GM18499 (cell line): ENCODE measurements at regions not wholly inside any gene's neighbourhood (a gene's known extent, or its start where the extent isn't known, plus 50 kb on each side); places are given as distances from the start of the nearest gene placed in this dataset.

Source experiments
- ATAC-seq: cut with Tn5 transposase; IDR thresholded peaks from one replicate; pipeline ENCODE4 v1.9.1; 2021; ENCODE audit warnings: moderate number of reproducible peaks; ENCODE audit not compliant: insufficient read depth, unreplicated experiment

DNA sequence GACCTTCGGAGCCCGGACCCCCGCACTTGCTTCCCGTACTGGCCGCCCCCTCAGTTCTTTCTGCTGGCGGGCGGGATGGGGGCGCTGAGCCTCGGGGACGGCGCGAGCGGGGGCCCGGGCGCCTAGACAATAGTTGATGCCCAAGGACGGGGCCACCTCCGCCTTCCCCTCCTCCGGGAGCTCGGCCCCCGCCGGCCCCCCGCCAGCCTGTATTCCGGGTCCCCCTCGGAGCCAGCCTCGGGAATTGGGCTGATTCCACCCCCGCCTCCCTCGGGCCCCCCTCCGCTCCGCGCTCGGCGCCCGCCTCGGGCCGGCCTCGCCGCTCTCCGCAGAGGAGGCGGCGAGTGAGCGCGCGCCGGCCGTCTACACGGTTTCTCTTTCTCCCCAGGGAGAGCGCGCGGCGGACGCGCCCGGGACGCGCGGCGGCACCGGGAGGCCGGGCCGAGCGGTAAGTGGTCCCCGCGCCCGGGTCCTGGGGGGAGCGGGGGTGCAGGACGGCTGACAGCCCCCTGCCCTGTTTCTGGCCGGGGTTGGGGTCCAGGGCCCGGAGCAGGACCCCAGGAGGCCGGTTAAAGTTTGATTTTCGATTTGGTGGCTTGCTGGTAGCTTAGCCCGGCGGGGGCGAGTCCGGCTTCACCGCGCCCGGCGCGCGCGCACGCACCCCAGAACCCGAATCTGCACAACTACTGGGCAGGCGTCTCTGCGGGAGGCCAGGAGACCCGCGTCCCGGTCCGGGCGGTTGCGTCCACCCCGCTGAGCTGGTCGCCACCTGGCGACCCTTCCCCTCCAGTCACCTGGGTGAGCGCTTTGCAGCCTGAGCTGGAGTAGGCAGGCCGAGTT lies 413.7 kb downstream of the PCNX1 start:
- ATAC-seq: no peak

DNA sequence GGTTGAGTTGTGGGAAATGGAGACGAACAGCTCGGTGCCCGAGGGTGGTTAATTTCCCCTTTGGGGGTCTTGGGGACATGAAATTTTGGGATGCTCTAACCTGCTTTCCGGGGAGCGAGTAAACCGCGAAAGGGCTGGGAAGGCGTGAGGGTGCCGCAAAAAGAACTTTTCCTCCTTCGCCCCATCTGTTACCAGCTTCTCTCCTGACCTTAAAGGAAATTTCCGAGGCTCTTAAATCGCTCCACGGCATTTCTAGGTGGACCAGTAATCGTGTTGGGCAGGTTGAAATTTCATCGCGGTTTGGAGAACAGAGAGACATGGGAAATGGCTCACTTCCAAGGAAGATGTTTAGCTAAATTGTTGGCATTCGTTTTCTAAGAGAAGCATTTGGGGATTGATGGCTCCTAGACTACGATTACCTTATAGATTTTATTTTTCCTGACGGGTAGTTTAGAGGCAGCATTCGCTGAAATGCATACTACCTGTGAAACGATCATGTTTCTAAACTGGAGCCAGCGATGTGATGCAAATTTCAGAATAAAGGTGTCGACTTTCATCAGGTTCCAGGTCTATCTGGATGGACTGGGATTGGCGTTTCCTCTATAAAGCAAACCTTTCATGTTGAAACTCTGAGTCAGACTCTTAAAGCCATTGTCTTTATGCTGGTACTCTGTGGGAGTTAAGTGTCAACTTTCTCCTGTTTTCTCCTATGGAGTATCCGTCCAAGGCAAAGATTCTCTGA lies 414.5 kb downstream of the PCNX1 start:
- ATAC-seq: no peak

DNA sequence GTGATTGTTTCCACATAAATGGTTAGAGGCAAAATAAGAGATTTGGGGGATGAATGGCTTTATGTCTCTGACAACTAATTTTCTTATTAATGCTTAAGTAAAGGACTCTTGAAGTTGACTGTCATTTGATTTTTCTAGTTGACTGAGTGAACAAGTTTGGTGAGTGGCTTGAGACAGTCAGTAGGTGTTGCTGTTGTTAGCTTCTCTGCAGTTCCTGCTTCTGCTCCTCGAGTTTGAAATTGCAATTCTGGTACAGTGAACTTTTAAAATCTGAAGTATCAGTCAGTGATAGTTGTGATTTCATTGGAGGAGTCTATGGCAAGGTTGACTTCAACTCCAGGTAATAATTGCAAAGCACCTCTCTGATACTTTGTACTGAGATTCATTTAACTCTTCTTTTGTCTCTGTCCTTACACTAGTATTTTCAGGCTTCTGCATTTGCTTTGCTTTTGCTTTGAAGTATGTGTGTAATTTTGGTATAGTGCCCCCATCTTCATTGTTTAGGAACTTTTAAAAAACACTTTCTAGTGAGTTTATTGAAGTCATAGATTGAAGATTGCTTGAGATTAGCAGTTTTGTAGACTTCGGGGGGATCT lies 415.5 kb downstream of the PCNX1 start:
- no peak for ATAC-seq

DNA sequence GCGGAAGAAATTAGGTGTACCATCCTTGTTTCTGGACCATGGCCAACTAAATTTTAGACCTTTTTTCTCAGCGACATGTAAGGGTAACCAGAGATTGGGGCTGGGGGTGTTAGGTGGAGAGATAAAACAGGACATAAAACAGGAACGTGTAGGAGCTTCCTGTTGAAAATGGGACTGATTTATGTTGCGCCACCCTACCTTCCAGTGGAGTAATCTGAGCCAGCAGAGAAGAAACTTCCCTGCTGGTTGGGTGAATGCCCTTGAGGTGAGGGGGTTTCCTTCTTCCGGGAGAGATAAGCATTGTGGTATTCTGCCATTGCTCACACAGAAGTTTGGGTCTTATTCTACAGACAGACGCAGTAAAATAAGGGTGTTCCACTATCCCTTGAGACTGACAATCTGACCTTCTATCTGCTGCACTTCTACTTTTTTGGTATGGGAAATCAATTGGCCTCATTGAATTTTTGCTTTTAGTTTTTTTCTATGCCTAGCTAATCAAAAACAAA lies 417.6 kb downstream of the PCNX1 start:
- ATAC-seq: no peak

DNA sequence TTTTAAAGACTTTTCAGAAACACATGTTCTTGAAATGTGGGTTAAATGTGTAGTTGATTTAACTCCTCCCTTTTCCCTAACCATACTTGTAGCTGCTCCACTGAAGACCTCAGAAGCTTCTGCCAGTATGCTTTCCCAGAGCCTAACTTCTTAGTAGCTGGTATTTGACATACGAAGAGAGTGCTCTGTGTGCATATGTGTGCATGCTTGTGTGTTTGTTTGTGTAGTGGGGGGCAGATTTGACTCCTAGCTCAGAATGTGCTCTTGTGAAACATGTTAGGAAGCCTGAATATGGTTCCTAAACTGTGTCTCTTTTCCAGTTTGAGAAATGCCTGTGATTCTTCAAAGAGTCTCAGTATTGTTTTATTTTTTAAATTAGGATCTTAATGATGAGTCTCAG lies 420.4 kb downstream of the PCNX1 start:
- no peak for ATAC-seq

DNA sequence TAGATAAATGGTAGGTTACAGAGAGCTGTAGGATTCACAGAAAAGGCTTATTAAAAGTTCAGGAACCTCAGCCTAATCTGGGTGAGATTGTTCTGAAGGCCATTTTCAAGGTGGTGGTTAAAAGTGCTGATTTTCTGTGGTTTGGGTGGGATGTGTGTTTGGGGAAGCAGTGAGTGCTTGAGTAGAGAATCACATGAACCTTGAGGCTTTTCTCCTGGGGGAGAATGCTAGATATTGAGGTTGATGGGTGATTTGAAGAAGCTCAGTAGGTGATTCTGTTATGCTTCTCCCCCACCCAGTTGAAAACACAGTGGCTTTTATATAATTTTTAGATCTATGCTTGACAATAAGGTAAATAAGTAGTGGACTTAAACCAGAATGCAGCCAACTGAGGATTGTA lies 420.9 kb downstream of the PCNX1 start:
- ATAC-seq: no peak

DNA sequence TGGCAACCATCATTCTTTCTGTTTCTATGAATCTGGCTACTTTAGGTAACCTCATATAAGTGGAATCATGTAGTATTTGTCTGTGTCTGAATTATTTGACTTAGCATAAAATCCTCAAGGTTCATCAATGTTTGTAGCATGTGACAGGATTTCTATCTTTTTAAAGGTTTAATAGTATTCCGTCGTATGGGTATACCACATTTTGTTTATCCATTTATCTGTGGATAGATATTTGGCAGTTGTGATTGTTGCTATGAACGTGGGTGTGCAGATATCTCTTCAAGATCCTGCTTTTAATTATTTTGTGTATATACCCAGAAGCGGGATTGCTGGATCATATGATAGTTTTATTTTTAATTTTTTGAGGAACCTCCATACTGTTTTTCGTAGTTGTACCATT lies 421.7 kb downstream of the PCNX1 start:
- no peak for ATAC-seq

DNA sequence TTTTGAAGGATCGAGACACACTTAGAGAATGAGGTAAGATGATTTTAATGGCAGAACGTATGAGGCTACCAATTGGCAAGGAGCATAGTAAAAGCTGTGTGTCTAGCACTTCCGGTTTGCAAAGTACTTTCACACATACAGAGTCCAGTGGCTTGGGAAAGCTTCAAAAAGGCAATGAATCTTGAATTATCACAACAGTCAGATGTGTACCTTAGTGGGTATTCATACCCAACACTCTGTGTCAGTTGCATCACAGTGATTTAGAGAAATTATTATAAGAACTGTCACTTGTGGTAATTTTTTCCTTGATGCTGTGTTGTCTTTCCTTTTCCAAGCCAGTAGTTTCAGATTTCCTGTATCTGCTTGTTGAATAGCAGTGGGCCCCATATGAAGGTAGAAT lies 424.1 kb downstream of the PCNX1 start:
- no peak for ATAC-seq

DNA sequence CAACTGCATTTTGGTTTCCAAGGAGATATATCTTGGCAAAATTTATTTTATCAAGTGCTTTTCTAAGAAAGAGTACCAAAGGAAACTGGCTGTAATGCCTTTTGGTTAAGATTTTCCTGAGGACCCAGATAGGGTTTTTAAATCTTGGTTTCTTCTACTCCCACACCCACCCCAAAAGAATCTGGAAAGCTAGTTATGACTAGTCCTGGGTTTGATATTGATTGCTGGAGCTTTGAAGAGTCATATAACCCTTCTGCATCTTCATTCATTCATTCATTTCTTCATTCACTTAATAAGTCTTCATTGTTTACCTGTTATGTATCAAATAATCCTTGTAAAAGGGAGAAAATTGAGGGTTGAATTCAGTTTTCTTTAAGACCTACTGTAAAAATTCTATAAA lies 425.2 kb downstream of the PCNX1 start:
- no peak for ATAC-seq

DNA sequence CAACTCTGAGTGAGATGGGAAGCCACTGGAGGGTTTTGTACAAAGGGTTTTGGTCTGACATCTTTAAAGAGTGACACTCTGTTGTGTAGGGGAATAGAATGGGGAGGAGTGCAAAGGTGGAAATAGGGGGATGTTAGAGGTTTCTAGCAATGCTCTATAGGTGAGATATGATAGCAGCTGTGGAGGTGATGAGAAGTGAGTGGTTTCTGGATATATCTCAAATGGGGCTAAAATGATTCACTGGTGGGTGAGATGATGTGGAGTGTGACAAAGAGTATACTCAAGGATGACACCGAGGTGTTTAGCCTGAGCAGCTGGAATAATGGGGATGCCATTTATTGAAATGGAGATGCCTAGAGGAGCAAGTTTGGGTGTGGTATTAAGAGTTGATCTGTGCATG lies 426.4 kb downstream of the PCNX1 start:
- no peak for ATAC-seq

DNA sequence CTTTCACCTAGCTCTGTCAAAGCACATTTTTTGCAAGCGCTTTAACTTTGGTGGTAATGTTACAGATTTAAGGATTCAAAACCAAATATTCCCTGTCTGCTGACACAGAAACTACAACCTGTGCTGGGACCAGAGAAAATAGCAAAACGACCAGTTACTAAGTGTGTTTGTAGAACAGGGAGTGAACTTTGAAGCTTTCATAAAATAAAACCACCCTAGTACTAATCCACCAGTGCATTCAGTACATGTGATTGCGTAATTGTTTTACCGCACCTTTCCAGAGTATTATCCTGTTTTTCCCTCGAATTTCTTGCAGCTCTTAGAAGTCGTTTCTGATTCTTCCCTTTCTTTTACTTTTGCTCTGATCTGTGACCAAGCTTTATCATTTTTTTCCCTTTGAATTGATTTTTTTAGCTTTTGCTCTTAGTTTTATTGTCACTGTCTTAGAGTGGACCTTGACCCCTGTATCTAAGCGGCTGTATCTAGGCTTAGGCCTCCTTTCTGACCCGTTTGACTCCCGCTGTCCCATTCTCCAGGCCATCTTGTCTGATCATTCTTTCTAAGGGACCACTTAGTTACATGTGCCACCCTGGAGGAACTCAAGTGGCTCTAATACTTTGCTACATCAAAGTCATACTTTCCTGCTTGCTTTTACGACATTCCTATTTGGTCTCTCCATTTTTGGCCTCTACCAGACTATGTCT lies 429.4 kb downstream of the PCNX1 start:
- ATAC-seq: no peak

DNA sequence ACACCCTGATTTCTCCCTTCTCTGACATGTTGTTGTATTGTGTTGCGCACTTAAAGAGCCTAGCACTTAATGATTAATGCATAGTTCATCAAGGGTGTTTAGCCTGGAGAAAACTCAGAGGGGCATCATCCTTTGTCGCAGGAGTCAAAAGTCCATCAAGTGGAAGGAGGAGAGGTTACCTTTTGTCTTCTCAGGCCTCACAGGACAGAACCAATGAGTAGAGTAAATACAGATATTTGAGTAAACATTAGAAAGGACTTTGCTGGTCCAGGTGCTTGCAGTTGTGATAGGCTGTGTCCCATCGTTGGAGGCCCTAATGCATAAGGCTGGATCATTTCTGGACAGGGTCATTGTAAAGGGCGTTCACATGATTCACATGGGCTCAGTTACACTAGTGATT lies 430.9 kb downstream of the PCNX1 start:
- ATAC-seq: no peak

DNA sequence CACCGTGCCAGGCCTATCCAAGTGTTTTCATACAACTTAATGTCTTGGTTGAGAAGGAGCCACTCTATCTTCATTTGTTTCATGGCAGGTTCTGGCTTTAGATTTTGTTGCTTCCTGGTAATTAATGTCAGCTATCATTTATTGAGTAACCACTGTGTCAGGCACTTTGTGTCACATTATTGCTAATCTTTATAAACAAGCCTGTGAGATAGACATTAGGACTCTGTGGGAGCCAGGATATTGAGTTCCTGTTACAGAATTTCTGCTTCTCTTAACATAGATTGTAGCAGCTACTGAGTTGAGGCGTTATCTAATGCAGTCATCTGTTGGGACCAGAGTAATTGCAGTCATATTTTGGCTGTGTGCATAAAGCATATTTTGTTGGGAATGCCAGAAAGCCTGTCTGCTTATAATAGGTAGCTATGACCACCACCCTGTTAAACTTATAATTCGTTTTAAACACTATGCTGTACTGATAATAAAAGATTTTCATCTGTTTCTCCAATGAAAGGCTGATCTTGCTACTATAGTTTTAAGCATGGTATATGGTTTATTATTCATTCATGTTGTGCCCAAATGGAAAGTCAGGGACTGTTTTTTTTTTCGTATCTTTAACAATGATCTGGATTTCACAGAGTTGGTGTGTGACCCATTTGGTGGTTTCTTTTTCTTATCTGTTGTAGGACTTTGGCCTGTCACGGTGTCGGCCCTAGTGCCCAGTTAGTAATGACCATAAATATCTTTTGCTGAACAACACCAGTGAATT lies 432.6 kb downstream of the PCNX1 start:
- no peak for ATAC-seq

DNA sequence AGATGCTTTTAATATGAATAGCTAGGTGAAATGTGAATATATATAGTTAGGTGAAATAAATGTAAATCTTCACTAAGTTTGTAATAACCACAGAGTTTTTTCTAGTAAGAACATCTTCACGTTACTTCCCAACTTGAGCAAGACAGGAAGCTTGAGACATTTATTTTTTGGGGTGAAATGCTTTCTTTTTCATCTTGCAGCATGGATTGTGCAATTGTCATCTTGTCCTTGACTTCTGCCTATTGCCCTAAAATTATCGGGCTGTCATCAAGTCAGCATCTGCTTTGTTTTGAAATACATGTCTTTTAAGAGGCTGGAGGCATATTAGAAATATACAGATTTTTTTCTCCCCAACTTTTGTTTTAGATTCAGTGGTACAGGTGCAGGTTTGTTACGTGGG lies 433.9 kb downstream of the PCNX1 start:
- ATAC-seq: no peak

DNA sequence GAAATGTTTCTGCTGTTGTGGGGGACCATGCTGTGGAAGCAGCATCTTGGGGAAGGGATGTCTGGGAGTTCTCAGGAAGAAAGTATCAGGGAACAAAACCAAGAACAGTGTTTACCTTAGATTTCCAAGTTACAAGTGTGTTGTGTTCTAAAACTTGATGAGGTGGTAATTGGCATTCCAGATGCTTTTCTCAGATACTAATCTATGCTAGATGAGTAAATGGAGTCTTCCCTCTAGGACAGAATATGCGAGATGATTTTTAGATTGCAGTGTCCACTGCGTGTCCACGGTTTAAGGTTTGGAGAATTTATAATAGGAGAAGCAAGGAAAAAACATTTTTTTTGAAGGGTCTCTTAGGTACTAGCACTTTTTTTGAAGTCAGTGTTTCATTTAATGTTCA lies 436.5 kb downstream of the PCNX1 start:
- no peak for ATAC-seq

DNA sequence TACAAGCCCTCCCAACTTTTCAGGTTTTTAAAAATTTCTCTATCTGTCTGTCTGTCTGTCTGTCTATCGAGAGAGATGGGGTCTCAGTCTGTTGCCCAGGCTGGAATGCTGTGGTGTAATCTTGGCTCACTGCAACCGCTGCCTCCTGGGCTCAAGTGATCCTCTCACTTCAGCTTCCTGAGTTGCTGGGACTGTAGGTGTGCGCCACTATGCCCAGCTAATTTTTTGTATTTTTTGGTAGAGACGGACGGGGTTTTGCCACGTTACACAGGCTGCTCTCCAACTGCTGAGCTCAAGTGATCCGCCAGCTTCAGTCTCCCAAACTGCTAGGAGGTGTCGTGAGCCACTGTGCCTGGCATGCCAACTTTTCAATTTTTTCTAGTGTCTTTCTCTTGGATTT lies 437.2 kb downstream of the PCNX1 start:
- no peak for ATAC-seq

DNA sequence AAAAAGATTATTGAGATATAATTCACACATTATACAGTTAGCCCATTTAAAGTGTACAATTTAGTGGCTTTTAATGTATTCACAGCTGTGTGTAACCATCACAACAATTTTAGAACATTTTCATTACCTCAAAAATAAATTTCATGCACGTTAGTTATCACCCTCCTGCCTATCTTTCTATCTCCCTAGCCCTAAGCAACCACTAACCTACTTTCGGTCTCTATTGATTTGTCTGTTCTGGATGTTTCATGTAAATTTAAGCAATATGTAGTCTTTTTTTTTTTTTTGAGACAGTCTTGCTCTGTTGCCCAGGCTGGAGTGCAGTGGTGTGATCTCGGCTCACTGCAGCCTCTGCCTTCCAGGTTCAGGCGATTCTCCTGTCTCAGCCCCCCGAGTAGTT lies 439.4 kb downstream of the PCNX1 start:
- no peak for ATAC-seq

DNA sequence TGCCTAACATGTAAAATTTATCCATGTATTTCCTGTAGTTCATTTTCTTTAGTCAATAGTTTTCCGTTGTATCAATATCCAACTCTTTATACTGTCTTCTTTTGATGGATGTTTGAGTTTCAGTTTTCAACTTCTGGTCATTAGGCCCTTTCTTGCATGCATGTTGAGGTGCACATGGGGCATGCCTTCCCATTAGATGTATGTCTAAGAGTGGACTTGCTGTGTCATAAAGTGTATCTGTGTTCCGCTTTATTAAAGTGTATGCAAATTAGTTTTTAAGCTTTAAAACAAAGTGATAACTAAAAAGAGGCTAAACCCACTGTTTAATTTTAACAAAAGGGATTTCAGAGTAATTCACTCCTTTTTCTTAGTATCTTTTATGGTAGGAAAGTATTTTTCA lies 441.1 kb downstream of the PCNX1 start:
- no peak for ATAC-seq

DNA sequence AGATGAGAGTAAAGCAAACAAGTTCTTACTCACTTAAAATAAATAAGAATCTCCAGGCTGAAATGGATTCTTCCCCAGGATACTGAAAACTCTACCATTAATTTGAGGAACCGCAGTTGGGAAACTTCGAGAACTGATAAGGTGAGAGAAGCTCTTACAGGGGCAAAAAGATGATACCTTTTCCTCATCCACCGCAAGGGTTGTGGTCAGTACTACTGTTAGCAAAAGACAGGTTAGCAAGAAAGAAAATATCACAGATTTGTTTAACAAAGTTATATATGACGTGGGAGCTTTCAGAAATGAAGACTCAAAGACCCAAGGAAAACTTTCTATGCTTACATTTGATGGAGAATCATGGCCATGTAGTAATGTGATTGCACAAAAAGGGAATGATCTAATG lies 441.6 kb downstream of the PCNX1 start:
- no peak for ATAC-seq

DNA sequence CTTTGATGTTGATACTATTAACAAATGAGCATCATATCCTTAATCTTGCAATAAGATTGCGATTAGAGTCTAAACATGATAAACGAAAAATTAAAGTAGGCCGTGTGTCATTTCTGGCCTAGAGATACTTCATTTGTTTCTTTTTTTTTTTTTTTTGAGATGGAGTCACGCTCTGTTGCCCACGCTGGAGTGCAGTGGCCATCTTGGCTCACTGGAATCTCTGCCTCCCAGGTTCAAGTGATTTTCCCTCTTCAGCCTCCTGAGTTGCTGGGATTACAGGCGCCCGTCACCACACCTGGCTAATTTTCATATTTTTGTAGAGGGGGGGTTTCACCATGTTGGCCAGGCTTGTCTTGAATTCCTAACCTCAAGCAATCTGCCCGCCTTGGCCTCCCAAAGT lies 446.9 kb downstream of the PCNX1 start:
- no peak for ATAC-seq
